Nephron (organoid): ENCODE measurements at regions not wholly inside any gene's neighbourhood (a gene's known extent, or its start where the extent isn't known, plus 50 kb on each side); places are given as distances from the start of the nearest gene placed in this dataset.
"Not testable (repeated sequence)": the region's sequence is repeated elsewhere in the genome, so short reads cannot be mapped to it uniquely, and the experiment has no call there.

Source experiments
- H3K27ac Mint-ChIP-seq, 3 experiments: 2 replicates each; pipeline ENCODE4 v1.8.0; 2020; ENCODE audit warnings: mixed read lengths in 3 of 3, mild to moderate bottlenecking in 2 of 3, moderate library complexity in 1 of 3
- H3K27me3 Mint-ChIP-seq: 2 replicates; pipeline ENCODE4 v1.8.0; 2021; ENCODE audit warnings: low read depth, mild to moderate bottlenecking, moderate library complexity, mixed read lengths
- H3K36me3 Mint-ChIP-seq: 2 replicates; pipeline ENCODE4 v1.8.0; 2020; ENCODE audit warnings: low read depth, mixed read lengths
- H3K4me1 Mint-ChIP-seq: 2 replicates; pipeline ENCODE4 v1.8.0; 2020; ENCODE audit warnings: mixed read lengths
- H3K4me3 Mint-ChIP-seq, 3 experiments: 2 replicates each; pipeline ENCODE4 v1.8.0; 2020; ENCODE audit warnings: mild to moderate bottlenecking in 3 of 3, mixed read lengths in 3 of 3, moderate library complexity in 2 of 3
- H3K9me3 Mint-ChIP-seq: 2 replicates; pipeline ENCODE4 v1.8.0; 2020; ENCODE audit warnings: mixed read lengths
- TF ChIP-seq, protein P1 (sequence below), 3 experiments: fragments of 200-600 bp; sonication (generic); IDR thresholded peaks; one replicate each; pipeline ENCODE4 v1.5.0; 2021; ENCODE audit warnings: antibody characterized with exemption in 3 of 3; ENCODE audit not compliant: unreplicated experiment in 3 of 3

DNA sequence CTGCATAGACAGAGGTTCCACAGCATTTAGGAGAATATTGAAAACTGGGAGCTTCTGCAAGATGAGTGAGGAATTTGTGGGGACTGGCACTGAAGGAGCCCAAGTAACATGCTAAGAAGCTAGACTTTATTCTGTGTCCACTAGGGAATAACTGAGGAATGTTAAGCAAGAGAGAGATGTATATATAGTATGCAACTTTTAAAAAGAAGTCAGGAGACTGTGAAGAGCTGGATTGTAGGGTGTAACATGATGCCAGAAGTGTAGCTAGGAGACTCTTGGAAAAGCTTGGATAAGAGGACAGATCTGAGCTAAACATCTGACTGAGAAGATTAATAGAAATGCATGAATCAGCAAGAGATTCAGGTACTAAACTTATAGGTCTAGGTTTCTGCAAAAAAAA is 270.6 kb upstream of the MMADHC start:
- Mint-ChIP-seq H3K27me3 (no peaks in the 10 kb centered on the region), H3K9me3 (peaks cover 16% of the 10 kb centered on the region), H3K36me3 (peaks cover 3% of the 10 kb centered on the region), H3K27ac (peak overlapping the region in 2 of 3 experiments; percentile 21 to 22), H3K4me1 (peaks cover 25% of the 10 kb centered on the region), H3K4me3 (no peak overlapping the region)
- TF ChIP-seq, protein P1, sequence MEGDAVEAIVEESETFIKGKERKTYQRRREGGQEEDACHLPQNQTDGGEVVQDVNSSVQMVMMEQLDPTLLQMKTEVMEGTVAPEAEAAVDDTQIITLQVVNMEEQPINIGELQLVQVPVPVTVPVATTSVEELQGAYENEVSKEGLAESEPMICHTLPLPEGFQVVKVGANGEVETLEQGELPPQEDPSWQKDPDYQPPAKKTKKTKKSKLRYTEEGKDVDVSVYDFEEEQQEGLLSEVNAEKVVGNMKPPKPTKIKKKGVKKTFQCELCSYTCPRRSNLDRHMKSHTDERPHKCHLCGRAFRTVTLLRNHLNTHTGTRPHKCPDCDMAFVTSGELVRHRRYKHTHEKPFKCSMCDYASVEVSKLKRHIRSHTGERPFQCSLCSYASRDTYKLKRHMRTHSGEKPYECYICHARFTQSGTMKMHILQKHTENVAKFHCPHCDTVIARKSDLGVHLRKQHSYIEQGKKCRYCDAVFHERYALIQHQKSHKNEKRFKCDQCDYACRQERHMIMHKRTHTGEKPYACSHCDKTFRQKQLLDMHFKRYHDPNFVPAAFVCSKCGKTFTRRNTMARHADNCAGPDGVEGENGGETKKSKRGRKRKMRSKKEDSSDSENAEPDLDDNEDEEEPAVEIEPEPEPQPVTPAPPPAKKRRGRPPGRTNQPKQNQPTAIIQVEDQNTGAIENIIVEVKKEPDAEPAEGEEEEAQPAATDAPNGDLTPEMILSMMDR (IDR thresholded peaks at IDR 0.05; ENCODE audit: unreplicated experiment in 3 of 3), result no peak

DNA sequence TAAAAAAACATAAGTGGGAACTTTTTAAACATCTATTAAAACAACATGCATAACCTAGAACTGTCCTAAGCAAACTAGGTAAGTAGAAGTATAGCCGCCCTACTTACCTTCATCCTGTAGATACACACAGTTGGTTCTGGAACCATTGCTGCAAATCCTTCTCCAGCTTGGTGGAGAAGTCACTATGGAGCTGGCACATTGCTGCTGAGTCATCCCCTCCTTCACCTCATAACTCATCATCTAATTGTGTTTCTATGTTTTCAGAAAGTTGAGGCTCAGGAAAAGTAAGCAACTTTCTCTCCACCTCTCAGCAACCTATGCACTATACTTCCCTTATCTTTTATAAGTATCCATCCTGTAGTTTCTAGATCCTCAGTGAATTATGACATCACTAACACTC is 269.8 kb upstream of the MMADHC start:
- Mint-ChIP-seq H3K4me3 (no peak overlapping the region), H3K36me3 (no peaks in the 10 kb centered on the region), H3K4me1 (peaks cover 25% of the 10 kb centered on the region), H3K27me3 (no peaks in the 10 kb centered on the region), H3K9me3 (peaks cover 16% of the 10 kb centered on the region), H3K27ac (no peak overlapping the region)
- TF ChIP-seq, protein P1 (IDR thresholded peaks at IDR 0.05; ENCODE audit: unreplicated experiment in 3 of 3), result no peak

DNA sequence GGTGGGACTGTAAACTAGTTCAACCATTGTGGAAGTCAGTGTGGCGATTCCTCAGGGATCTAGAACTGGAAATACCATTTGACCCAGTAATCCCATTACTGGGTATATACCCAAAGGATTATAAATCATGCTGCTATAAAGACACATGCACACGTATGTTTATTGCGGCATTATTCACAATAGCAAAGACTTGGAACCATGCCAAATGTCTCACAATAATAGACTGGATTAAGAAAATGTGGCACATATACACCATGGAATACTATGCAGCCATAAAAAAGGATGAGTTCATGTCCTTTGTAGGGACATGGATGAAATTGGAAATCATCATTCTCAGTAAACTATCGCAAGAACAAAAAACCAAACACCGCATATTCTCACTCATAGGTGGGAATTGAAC is 268.3 kb upstream of the MMADHC start:
- not testable (repeated sequence) for H3K4me3 Mint-ChIP-seq, H3K36me3 Mint-ChIP-seq, H3K27ac Mint-ChIP-seq, H3K27me3 Mint-ChIP-seq
- peaks cover 24% of the 10 kb centered on the region for H3K4me1 Mint-ChIP-seq
- H3K9me3 Mint-ChIP-seq, result peaks cover 10% of the 10 kb centered on the region

DNA sequence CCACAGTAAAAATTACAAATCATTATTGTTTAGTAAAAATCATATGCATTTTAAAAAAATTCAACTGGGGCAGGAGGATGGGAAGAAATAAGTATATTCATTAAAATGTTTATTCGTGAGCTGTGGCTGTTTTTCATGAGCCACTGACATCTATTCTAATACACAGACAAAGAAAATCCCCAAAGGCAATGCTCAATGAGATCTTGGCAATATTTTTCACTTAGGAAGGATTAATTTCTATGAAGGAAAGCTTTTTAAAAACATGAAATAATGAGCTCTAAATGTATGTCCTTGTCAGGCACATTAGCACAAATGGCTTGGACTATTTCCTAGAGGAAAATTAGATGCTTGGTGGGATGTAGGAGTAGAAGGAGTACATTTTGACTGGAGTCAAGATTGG is 262.0 kb upstream of the MMADHC start:
- Mint-ChIP-seq H3K27ac (peak overlapping the region; percentile 17 to 72 (median 35)), H3K4me3 (no peak overlapping the region), H3K36me3 (peaks cover 8% of the 10 kb centered on the region), H3K9me3 (peaks cover 12% of the 10 kb centered on the region), H3K27me3 (peaks cover 4% of the 10 kb centered on the region), H3K4me1 (no peaks in the 10 kb centered on the region)
- TF ChIP-seq, protein P1 (IDR thresholded peaks at IDR 0.05; ENCODE audit: unreplicated experiment in 3 of 3), result no peak

DNA sequence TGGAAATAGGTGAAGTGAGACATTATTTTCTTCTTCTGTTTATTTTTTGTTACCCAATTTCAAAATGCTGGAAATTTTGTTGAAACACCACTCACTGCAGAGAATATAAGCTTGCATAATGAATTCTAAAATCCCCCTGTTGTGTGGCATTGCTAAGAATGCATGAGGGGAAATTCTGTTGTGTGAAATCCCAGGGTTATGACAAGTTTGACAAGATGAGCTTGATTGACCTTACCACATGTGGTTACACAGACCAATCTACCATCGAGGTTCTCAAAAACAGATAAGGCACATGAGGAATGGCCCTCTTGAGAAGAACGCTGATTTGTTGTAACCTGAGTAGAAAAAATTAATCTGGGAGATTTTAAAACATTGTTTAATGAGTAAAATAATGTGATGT is 261.6 kb upstream of the MMADHC start:
- H3K36me3 Mint-ChIP-seq, result peaks cover 8% of the 10 kb centered on the region
- no peak overlapping the region for H3K27ac Mint-ChIP-seq
- peaks cover 12% of the 10 kb centered on the region for H3K9me3 Mint-ChIP-seq
- H3K27me3 Mint-ChIP-seq, result peaks cover 4% of the 10 kb centered on the region
- H3K4me1 Mint-ChIP-seq, result no peaks in the 10 kb centered on the region
- no peak overlapping the region for H3K4me3 Mint-ChIP-seq
- TF ChIP-seq, protein P1 (IDR thresholded peaks at IDR 0.05; ENCODE audit: unreplicated experiment in 3 of 3), result no peak

DNA sequence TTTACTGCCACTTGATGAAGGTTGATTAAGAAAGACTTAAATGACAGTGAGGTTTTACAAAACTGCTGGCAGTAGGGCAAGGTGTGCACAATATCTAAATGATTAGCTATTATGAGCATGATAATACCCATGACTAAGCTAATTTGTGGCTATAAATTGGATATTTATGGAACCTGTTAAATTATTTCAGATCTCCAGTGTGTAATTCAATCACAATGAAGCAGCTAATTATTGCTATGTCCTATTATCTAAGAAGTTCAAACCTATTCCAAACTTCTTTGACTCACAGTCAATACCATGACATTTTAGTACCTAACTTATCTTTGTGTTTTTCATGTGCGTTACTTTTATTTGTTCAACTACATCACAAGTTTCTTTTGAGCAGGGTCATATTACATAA is 253.8 kb upstream of the MMADHC start:
- no peaks in the 10 kb centered on the region for H3K4me1 Mint-ChIP-seq
- H3K27ac Mint-ChIP-seq, result no peak overlapping the region
- H3K36me3 Mint-ChIP-seq, result no peaks in the 10 kb centered on the region
- H3K9me3 Mint-ChIP-seq, result peaks cover 15% of the 10 kb centered on the region
- no peaks in the 10 kb centered on the region for H3K27me3 Mint-ChIP-seq
- TF ChIP-seq, protein P1 (IDR thresholded peaks at IDR 0.05; ENCODE audit: unreplicated experiment in 3 of 3), result no peak
- H3K4me3 Mint-ChIP-seq, result no peak overlapping the region
